ENCODE measurements at regions not wholly inside any gene's neighbourhood (a gene's known extent, or its start where the extent isn't known, plus 50 kb on each side); places are given as distances from the start of the nearest gene placed in this dataset.
"Not testable (repeated sequence)": the region's sequence is repeated elsewhere in the genome, so short reads cannot be mapped to it uniquely, and the experiment has no call there.

GRCh38 chr16:76125871-76126270 lies 151.3 kb upstream of the CNTNAP4 start (continued):
- TF ChIP-seq ZNF462 (CRISPR knock-in tag; IDR thresholded peaks at IDR 0.05) (no peak), JUNB (IDR thresholded peaks at IDR 0.05; ENCODE audit: unreplicated experiment) (no peak), EZH2phosphoT487 (IDR thresholded peaks at IDR 0.05; ENCODE audit: unreplicated experiment) (no peak)

- not testable (repeated sequence) for H2AFZ ChIP-seq; H3K27ac Mint-ChIP-seq; H3K4me1 ChIP-seq (ENCODE audit: insufficient read depth); H3K79me2 ChIP-seq (replicated peaks; ENCODE audit: insufficient read depth); H3K4me2 ChIP-seq; DNase-seq (ENCODE audit: low spot score); H3K4me1 Mint-ChIP-seq; H3K27me3 ChIP-seq (ENCODE audit: insufficient read depth); H4K20me1 ChIP-seq (replicated peaks; ENCODE audit: insufficient read depth); H3K27me3 Mint-ChIP-seq (ENCODE audit: insufficient read depth, low read depth, poor library complexity); H3K9me3 Mint-ChIP-seq; H3K4me3 Mint-ChIP-seq; H3K36me3 ChIP-seq (ENCODE audit: insufficient read depth); ATAC-seq; H3K4me3 ChIP-seq; H3K27ac ChIP-seq (ENCODE audit: low read depth); H3F3A ChIP-seq (replicated peaks; ENCODE audit: low read depth); H3K9me2 ChIP-seq (ENCODE audit: insufficient read depth); H3K36me3 Mint-ChIP-seq (ENCODE audit: low read depth)
Observed at GRCh38 chr16:76138056-76138455, 139.1 kb upstream of the CNTNAP4 start.

- H3K9me2 ChIP-seq (ENCODE audit: insufficient read depth) = no peaks in the 10 kb centered on the region
- H3K27ac ChIP-seq (ENCODE audit: low read depth) = no peak overlapping the region
- no peaks in the 10 kb centered on the region for H3K27me3 Mint-ChIP-seq (ENCODE audit: insufficient read depth, low read depth, poor library complexity)
- no peaks in the 10 kb centered on the region for H3K36me3 ChIP-seq (ENCODE audit: insufficient read depth)
- TF ChIP-seq ETS1 (IDR thresholded peaks at IDR 0.05) (no peak), CTCF (conservative IDR thresholded peaks at IDR 0.05; ENCODE audit: low read depth in 2 of 2) (peak; percentile 25 to 33; a peak in 3 of 4 replicates)
- H3K4me3 Mint-ChIP-seq = no peak overlapping the region
- no peaks in the 10 kb centered on the region for H3K4me1 ChIP-seq (ENCODE audit: insufficient read depth)
- DNase-seq (ENCODE audit: low spot score) (peak; percentile 21), ATAC-seq (no peak)
- H3F3A ChIP-seq (replicated peaks; ENCODE audit: low read depth) = no peaks in the 10 kb centered on the region
- no peaks in the 10 kb centered on the region for H4K20me1 ChIP-seq (replicated peaks; ENCODE audit: insufficient read depth)
- no peaks in the 10 kb centered on the region for H3K9me3 Mint-ChIP-seq
- H3K27ac Mint-ChIP-seq = no peak overlapping the region
- no peaks in the 10 kb centered on the region for H3K79me2 ChIP-seq (replicated peaks; ENCODE audit: insufficient read depth)
- H2AFZ ChIP-seq = no peak overlapping the region
- H3K27me3 ChIP-seq (ENCODE audit: insufficient read depth) = no peaks in the 10 kb centered on the region
- H3K36me3 Mint-ChIP-seq (ENCODE audit: low read depth) = no peaks in the 10 kb centered on the region
- no peak overlapping the region for H3K4me2 ChIP-seq
- H3K4me3 ChIP-seq = no peak overlapping the region
- no peaks in the 10 kb centered on the region for H3K4me1 Mint-ChIP-seq
Observed at GRCh38 chr16:76157629-76158028, 119.6 kb upstream of the CNTNAP4 start.

Data from GM23338 (cell line).